Spleen (tissue), 7 donors: ENCODE measurements at regions not wholly inside any gene's neighbourhood (a gene's known extent, or its start where the extent isn't known, plus 50 kb on each side); places are given as distances from the start of the nearest gene placed in this dataset.
"Not testable (repeated sequence)": the region's sequence is repeated elsewhere in the genome, so short reads cannot be mapped to it uniquely, and the experiment has no call there.

Source experiments
- CTCF ChIP-seq, 11 experiments: fragments of 200-600 bp in 7 of 11; fragments of 450-650 bp in 4 of 11; sonication (generic) in 4 of 11; IDR thresholded peaks in 8 of 11; conservative IDR thresholded peaks in 3 of 11; 1 replicate in 7 of 11; 2 replicates in 4 of 11; pipeline versions ENCODE4 v1.4.0 to v1.8.0; 2016 to 2021; ENCODE audit warnings: antibody characterized with exemption in 11 of 11, inconsistent platforms in 4 of 11, mild to moderate bottlenecking in 1 of 11
- POLR2A ChIP-seq, 3 donors: fragments of 450-650 bp; IDR thresholded peaks; one replicate each; pipeline ENCODE4 v1.5.1; 2017; ENCODE audit warnings: antibody characterized with exemption in 3 of 3, mild to moderate bottlenecking in 1 of 3
- POLR2AphosphoS5 ChIP-seq, 3 donors: sonication (generic); formaldehyde crosslinking; IDR thresholded peaks; one replicate each; pipeline ENCODE4 v1.5.1; 2017; ENCODE audit warnings: antibody characterized with exemption in 3 of 3
- donor health status: DM: no; HTN: no; CAD: no; lungs with moderate emphysema.
- donor health status: DM: no; HTN: no; CAD: no.
- donor health status: DM: no; HTN: no; CAD: no.

- not testable (repeated sequence) for TF ChIP-seq POLR2AphosphoS5 (IDR thresholded peaks at IDR 0.05); POLR2A (IDR thresholded peaks at IDR 0.05); CTCF (IDR thresholded peaks at IDR 0.05 in 8 of 11, conservative IDR thresholded peaks at IDR 0.05 in 3 of 11)
These were observed 731.1 kb downstream of the MAFB start for GRCh38 chr20:39957911-39958310.
